Liver (tissue), 8 donors: ENCODE measurements at regions not wholly inside any gene's neighbourhood (a gene's known extent, or its start where the extent isn't known, plus 50 kb on each side); places are given as distances from the start of the nearest gene placed in this dataset.

Experiments
- DNase-seq: peaks from one replicate; pipeline ENCODE4 v3.0.0-alpha.2; 2017; ENCODE audit warnings: low spot score
- H3K27ac ChIP-seq, 2 donors: one replicate each; pipeline ENCODE4 v1.7.0; 2013; ENCODE audit warnings: inconsistent platforms in 2 of 2, low read length in 2 of 2, control low read depth in 1 of 2, low read depth in 1 of 2, mild to moderate bottlenecking in 1 of 2
- H3K27me3 ChIP-seq, 4 donors: one replicate each; pipeline versions ENCODE4 v1.6.1 to v1.7.0; 2013; ENCODE audit warnings: low read length in 3 of 4, inconsistent platforms in 1 of 4, mild to moderate bottlenecking in 1 of 4, moderate library complexity in 1 of 4; ENCODE audit not compliant: control insufficient read depth in 4 of 4, insufficient read depth in 4 of 4
- H3K36me3 ChIP-seq, 4 donors: one replicate each; pipeline versions ENCODE4 v1.6.1 to v1.7.0; 2013; ENCODE audit warnings: low read length in 3 of 4, mild to moderate bottlenecking in 3 of 4, low read depth in 1 of 4, moderate library complexity in 1 of 4; ENCODE audit not compliant: control insufficient read depth in 4 of 4, insufficient read depth in 3 of 4
- H3K4me1 ChIP-seq, 4 donors: one replicate each; pipeline versions ENCODE4 v1.6.1 to v1.7.0; 2013; ENCODE audit warnings: low read length in 3 of 4, mild to moderate bottlenecking in 3 of 4, moderate library complexity in 1 of 4; ENCODE audit not compliant: control insufficient read depth in 4 of 4, insufficient read depth in 4 of 4
- H3K4me3 ChIP-seq, 3 donors: one replicate each; pipeline versions ENCODE4 v1.6.1 to v1.7.0; 2013; ENCODE audit warnings: low read length in 3 of 3, control low read depth in 1 of 3, low read depth in 1 of 3, mild to moderate bottlenecking in 1 of 3
- H3K9ac ChIP-seq, 2 donors: one replicate each; pipeline ENCODE4 v1.7.0; 2013; ENCODE audit warnings: low read length in 2 of 2, mild to moderate bottlenecking in 2 of 2, moderate library complexity in 2 of 2, control low read depth in 1 of 2, low read depth in 1 of 2
- H3K9me3 ChIP-seq, 4 donors: one replicate each; pipeline versions ENCODE4 v1.6.1 to v1.7.0; 2013; ENCODE audit warnings: low read length in 3 of 4; ENCODE audit not compliant: control insufficient read depth in 4 of 4
- ATF3 ChIP-seq: IDR thresholded peaks from 2 replicates; pipeline ENCODE4 v1.6.1; 2016; ENCODE audit warnings: antibody characterized with exemption
- CTCF ChIP-seq: fragments of 150-350 bp; IDR thresholded peaks from 2 replicates; pipeline ENCODE4 v1.5.1; 2017; ENCODE audit warnings: improper control_type of control experiment, low read depth, low read length; ENCODE audit not compliant: missing input control
- EGR1 ChIP-seq, 2 donors: IDR thresholded peaks; 2 replicates each; pipeline ENCODE4 v1.6.1; 2016 to 2018; ENCODE audit warnings: antibody characterized with exemption in 2 of 2, low read depth in 2 of 2
- FOXA2 ChIP-seq: IDR thresholded peaks from 2 replicates; pipeline ENCODE4 v1.6.1; 2016; ENCODE audit warnings: antibody characterized with exemption
- GABPA ChIP-seq, 2 donors: IDR thresholded peaks in 1 of 2; conservative IDR thresholded peaks in 1 of 2; 2 replicates each; pipeline ENCODE4 v1.6.1; 2016; ENCODE audit warnings: antibody characterized with exemption in 2 of 2, mild to moderate bottlenecking in 1 of 2, moderate library complexity in 1 of 2
- HNF4A ChIP-seq, 2 donors: conservative IDR thresholded peaks; 2 replicates each; pipeline ENCODE4 v1.6.1; 2016; ENCODE audit warnings: antibody characterized with exemption in 2 of 2, mild to moderate bottlenecking in 2 of 2
- HNF4G ChIP-seq: IDR thresholded peaks from 2 replicates; pipeline ENCODE4 v1.6.1; 2016; ENCODE audit warnings: antibody characterized with exemption
- JUND ChIP-seq, 2 donors: IDR thresholded peaks; 2 replicates each; pipeline ENCODE4 v1.6.1; 2016; ENCODE audit warnings: antibody characterized with exemption in 2 of 2
- MAX ChIP-seq: IDR thresholded peaks from 2 replicates; pipeline ENCODE4 v1.6.1; 2016; ENCODE audit warnings: antibody characterized with exemption
- NR2F2 ChIP-seq: IDR thresholded peaks from 2 replicates; pipeline ENCODE4 v1.6.1; 2016; ENCODE audit warnings: antibody characterized with exemption
- REST ChIP-seq: IDR thresholded peaks from 2 replicates; pipeline ENCODE4 v1.6.1; 2016; ENCODE audit warnings: antibody characterized with exemption, mild to moderate bottlenecking
- RXRA ChIP-seq, 2 donors: IDR thresholded peaks; 2 replicates each; pipeline ENCODE4 v1.6.1; 2017 to 2018; ENCODE audit warnings: antibody characterized with exemption in 2 of 2, mild to moderate bottlenecking in 1 of 2
- TAF1 ChIP-seq: conservative IDR thresholded peaks from 2 replicates; pipeline ENCODE4 v1.6.1; 2016; ENCODE audit warnings: antibody characterized with exemption, mild to moderate bottlenecking
- ZBTB33 ChIP-seq: IDR thresholded peaks from 2 replicates; pipeline ENCODE4 v1.6.1; 2016; ENCODE audit warnings: antibody characterized with exemption
- WGBS: extraction: QIAGEN DNeasy Blood & Tissue Kit; methylation state at CpG from one replicate; pipeline ENCODE4 v1.1.7; 2013; 5-methylcytosine and 5-hydroxymethylcytosine counted together
- donor health status: healthy.
- donor health status: healthy.
- donor health status: healthy.
- donor health status: healthy.
- donor health status: healthy.

GRCh38 chr16:62638964-62639870 is 603.0 kb upstream of the CDH8 start:
- DNase-seq: no peak
- WGBS: 47% methylated on average over 5 of the region's 5 CpGs

GRCh38 chr16:62638324-62638911 is 602.2 kb upstream of the CDH8 start:
- no peak for DNase-seq
- no peak for TF ChIP-seq HNF4G
- TF ChIP-seq GABPA (IDR thresholded peaks at IDR 0.05 in 1 of 2, conservative IDR thresholded peaks at IDR 0.05 in 1 of 2): no peak
- TF ChIP-seq REST: no peak
- no peak for TF ChIP-seq FOXA2
- no peak for TF ChIP-seq NR2F2
- no peak for TF ChIP-seq CTCF
- no peak for TF ChIP-seq HNF4A (conservative IDR thresholded peaks at IDR 0.05)
- no peak for TF ChIP-seq JUND (IDR thresholded peaks at IDR 0.05)
- TF ChIP-seq EGR1 (IDR thresholded peaks at IDR 0.05; ENCODE audit: low read depth in 2 of 2): no peak
- no peak for TF ChIP-seq RXRA (IDR thresholded peaks at IDR 0.05)
- no peak for TF ChIP-seq ATF3
- TF ChIP-seq MAX: no peak
- TF ChIP-seq TAF1: no peak
- TF ChIP-seq ZBTB33: no peak
- no peaks in the 10 kb centered on the region for H3K36me3 ChIP-seq
- H3K9me3 ChIP-seq: no peaks in the 10 kb centered on the region
- peaks cover 0 to 4% (median 0%) of the 10 kb centered on the region in 4 donors for H3K27me3 ChIP-seq
- no peak overlapping the region for H3K4me3 ChIP-seq
- H3K4me1 ChIP-seq: no peaks in the 10 kb centered on the region
- 56% methylated on average over 4 of the region's 4 CpGs for WGBS
- H3K27ac ChIP-seq: no peak overlapping the region
- H3K9ac ChIP-seq: no peak overlapping the region

More at GRCh38 chr16:62638964-62639870, 603.0 kb upstream of the CDH8 start:
- H3K36me3 ChIP-seq: no peaks in the 10 kb centered on the region
- H3K9me3 ChIP-seq: no peaks in the 10 kb centered on the region
- no peak overlapping the region for H3K4me3 ChIP-seq
- no peaks in the 10 kb centered on the region for H3K4me1 ChIP-seq
- no peak overlapping the region for H3K9ac ChIP-seq
- H3K27me3 ChIP-seq: peaks cover 0 to 4% (median 0%) of the 10 kb centered on the region in 4 donors
- no peak for TF ChIP-seq REST
- no peak overlapping the region for H3K27ac ChIP-seq
